ENCODE measurements at regions not wholly inside any gene's neighbourhood (a gene's known extent, or its start where the extent isn't known, plus 50 kb on each side); places are given as distances from the start of the nearest gene placed in this dataset.

DNA sequence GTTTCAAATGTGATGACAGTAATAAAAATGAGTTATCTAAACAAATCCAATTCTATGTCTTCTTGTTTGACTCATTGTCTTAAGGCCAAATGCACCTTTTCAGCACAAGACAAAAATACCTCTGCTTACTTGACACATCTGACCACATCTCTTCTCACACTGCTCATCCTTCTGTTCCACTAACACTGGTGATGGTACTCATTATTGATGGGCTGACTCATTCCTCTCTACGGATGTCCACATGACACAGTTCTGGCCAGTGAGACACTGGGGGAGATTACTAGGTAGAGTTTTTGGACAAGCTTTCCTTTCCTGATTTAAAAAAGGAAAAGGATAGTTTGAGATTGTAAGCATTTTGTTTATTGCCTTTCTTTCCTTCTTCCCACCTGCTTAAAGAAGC lies 410.6 kb upstream of the THRB start:
- no peak for ATAC-seq
- WGBS (ENCODE audit: insufficient coverage, low coverage, missing lambda C conversion rate), result 7% methylated on average over 1 of the region's 1 CpG
- POLR2A ChIA-PET, result no interaction called here
- no peak overlapping the region for H3K9ac ChIP-seq (ENCODE audit: insufficient read depth in 1 of 2, low read depth in 2 of 2, low read length in 2 of 2)
- no peak overlapping the region for H3K4me2 ChIP-seq (ENCODE audit: insufficient read depth, low read length)
- in situ Hi-C loops (cut with MboI), result no loop called here
- H4K20me1 ChIP-seq (replicated peaks; ENCODE audit: control insufficient read depth, insufficient read depth, low read length), result no peaks in the 10 kb centered on the region
- no peak overlapping the region for H2AFZ ChIP-seq (ENCODE audit: low read depth, low read length)
- no peak for DNase-seq (ENCODE audit: extremely low read depth in 1 of 4, low spot score in 3 of 4)
- no peaks in the 10 kb centered on the region for H3K4me1 ChIP-seq (replicated peaks in 1 of 2; ENCODE audit: control insufficient read depth in 2 of 2, insufficient read depth in 2 of 2, low read length in 2 of 2)
- no peak overlapping the region for H3K27ac ChIP-seq (ENCODE audit: extremely low read depth, low read depth, low read length)
- no peaks in the 10 kb centered on the region for H3K79me2 ChIP-seq (ENCODE audit: control insufficient read depth, insufficient read depth, low read length)
- TF ChIP-seq NELFE (IDR thresholded peaks at IDR 0.05; ENCODE audit: insufficient read depth, insufficient read length) (no peak), JUNB (CRISPR knock-in tag; conservative IDR thresholded peaks at IDR 0.05) (no peak), PTTG1 (tag; IDR thresholded peaks at IDR 0.05; ENCODE audit: low read depth) (no peak), ZNF239 (CRISPR knock-in tag; IDR thresholded peaks at IDR 0.05) (no peak), KDM4B (IDR thresholded peaks at IDR 0.05; ENCODE audit: borderline replicate concordance in 2 of 2, low read depth in 1 of 2) (no peak), MTA1 (IDR thresholded peaks at IDR 0.05; ENCODE audit: borderline replicate concordance) (no peak), ZFP91 (CRISPR knock-in tag; IDR thresholded peaks at IDR 0.05) (no peak), BRCA1 (IDR thresholded peaks at IDR 0.05) (no peak), BRCA1 (CRISPR knock-in tag; IDR thresholded peaks at IDR 0.05) (no peak), ZNF41 (CRISPR knock-in tag; conservative IDR thresholded peaks at IDR 0.05) (no peak), FOS (IDR thresholded peaks at IDR 0.05; ENCODE audit: extremely low read depth, insufficient read length) (no peak), BRF1 (IDR thresholded peaks at IDR 0.05; ENCODE audit: borderline replicate concordance, extremely low read depth, insufficient read length) (no peak)
- TF ChIP-seq, protein P1, sequence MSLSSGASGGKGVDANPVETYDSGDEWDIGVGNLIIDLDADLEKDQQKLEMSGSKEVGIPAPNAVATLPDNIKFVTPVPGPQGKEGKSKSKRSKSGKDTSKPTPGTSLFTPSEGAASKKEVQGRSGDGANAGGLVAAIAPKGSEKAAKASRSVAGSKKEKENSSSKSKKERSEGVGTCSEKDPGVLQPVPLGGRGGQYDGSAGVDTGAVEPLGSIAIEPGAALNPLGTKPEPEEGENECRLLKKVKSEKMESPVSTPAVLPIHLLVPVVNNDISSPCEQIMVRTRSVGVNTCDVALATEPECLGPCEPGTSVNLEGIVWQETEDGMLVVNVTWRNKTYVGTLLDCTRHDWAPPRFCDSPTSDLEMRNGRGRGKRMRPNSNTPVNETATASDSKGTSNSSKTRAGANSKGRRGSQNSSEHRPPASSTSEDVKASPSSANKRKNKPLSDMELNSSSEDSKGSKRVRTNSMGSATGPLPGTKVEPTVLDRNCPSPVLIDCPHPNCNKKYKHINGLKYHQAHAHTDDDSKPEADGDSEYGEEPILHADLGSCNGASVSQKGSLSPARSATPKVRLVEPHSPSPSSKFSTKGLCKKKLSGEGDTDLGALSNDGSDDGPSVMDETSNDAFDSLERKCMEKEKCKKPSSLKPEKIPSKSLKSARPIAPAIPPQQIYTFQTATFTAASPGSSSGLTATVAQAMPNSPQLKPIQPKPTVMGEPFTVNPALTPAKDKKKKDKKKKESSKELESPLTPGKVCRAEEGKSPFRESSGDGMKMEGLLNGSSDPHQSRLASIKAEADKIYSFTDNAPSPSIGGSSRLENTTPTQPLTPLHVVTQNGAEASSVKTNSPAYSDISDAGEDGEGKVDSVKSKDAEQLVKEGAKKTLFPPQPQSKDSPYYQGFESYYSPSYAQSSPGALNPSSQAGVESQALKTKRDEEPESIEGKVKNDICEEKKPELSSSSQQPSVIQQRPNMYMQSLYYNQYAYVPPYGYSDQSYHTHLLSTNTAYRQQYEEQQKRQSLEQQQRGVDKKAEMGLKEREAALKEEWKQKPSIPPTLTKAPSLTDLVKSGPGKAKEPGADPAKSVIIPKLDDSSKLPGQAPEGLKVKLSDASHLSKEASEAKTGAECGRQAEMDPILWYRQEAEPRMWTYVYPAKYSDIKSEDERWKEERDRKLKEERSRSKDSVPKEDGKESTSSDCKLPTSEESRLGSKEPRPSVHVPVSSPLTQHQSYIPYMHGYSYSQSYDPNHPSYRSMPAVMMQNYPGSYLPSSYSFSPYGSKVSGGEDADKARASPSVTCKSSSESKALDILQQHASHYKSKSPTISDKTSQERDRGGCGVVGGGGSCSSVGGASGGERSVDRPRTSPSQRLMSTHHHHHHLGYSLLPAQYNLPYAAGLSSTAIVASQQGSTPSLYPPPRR (CRISPR knock-in tag; IDR thresholded peaks at IDR 0.05; ENCODE audit: borderline replicate concordance), result no peak
- H3K9me3 ChIP-seq (replicated peaks; ENCODE audit: control insufficient read depth, insufficient read depth, low read depth, low read length), result no peaks in the 10 kb centered on the region; the same call in 1 of the 2 replicates
- no TSS peak for BruUV-seq (replicated peaks)
- no peaks in the 10 kb centered on the region for H3K36me3 ChIP-seq (ENCODE audit: control insufficient read depth, insufficient read depth, low read length)
- intact Hi-C loops (cut with micrococcal nuclease), result no loop called here
- H3K9me1 ChIP-seq (ENCODE audit: control insufficient read depth, insufficient read depth, low read length), result no peaks in the 10 kb centered on the region
- H3K4me3 ChIP-seq, result no peak overlapping the region
- no peaks in the 10 kb centered on the region for H3K27me3 ChIP-seq (ENCODE audit: control insufficient read depth in 2 of 2, insufficient read depth in 2 of 2, low read length in 2 of 2)
- CTCF ChIA-PET (ENCODE audit: low intra/inter-chr PET ratio), result no interaction called here
- no peak for FAIRE-seq

Data from K562 (cell line).